ENCODE measurements at regions not wholly inside any gene's neighbourhood (a gene's known extent, or its start where the extent isn't known, plus 50 kb on each side); places are given as distances from the start of the nearest gene placed in this dataset.

GRCh38 chr3:25025236-25025635 lies 402.8 kb upstream of the RARB start:
- ChIA-PET POLR2A (no interaction called here), CTCF (interaction anchor here (1.0 to 4.1 kb wide), 2 partner anchors 10 to 569 kb away, joined by 5 to 91 read pairs; no protein-coding TSS in a partner anchor)
- no peak for TF ChIP-seq CTCF (IDR thresholded peaks at IDR 0.05; ENCODE audit: insufficient read depth, low read length, missing control alignments)
- no peak overlapping the region for H3K4me3 ChIP-seq (ENCODE audit: low read depth, low read length)
- DNase-seq (ENCODE audit: low read depth, low spot score), result no peak

- POLR2A ChIA-PET, result no interaction called here
- no peak for DNase-seq (ENCODE audit: low read depth, low spot score)
- no peak overlapping the region for H3K4me3 ChIP-seq (ENCODE audit: low read depth, low read length)
- TF ChIP-seq CTCF (IDR thresholded peaks at IDR 0.05; ENCODE audit: insufficient read depth, low read length, missing control alignments), result no peak
- CTCF ChIA-PET, result no interaction called here
Observed at GRCh38 chr3:25027650-25028049, 400.4 kb upstream of the RARB start.

- POLR2A ChIA-PET, result no interaction called here
- DNase-seq (ENCODE audit: low read depth, low spot score), result no peak
- CTCF ChIA-PET, result interaction anchor here (10.3 kb wide), 1 partner anchor 565 kb away, joined by 60 read pairs; no protein-coding TSS in a partner anchor
- H3K4me3 ChIP-seq (ENCODE audit: low read depth, low read length), result no peak overlapping the region
- no peak for TF ChIP-seq CTCF (IDR thresholded peaks at IDR 0.05; ENCODE audit: insufficient read depth, low read length, missing control alignments)
Observed at GRCh38 chr3:25029820-25030219, 398.2 kb upstream of the RARB start.

- H3K4me3 ChIP-seq (ENCODE audit: low read depth, low read length), result no peak overlapping the region
- DNase-seq (ENCODE audit: low read depth, low spot score), result no peak
- no peak for TF ChIP-seq CTCF (IDR thresholded peaks at IDR 0.05; ENCODE audit: insufficient read depth, low read length, missing control alignments)
- ChIA-PET POLR2A (no interaction called here), CTCF (interaction anchor here (1.2 to 10.7 kb wide), 7 partner anchors 9 to 562 kb away, joined by 3 to 91 read pairs (median 6); no protein-coding TSS in a partner anchor)
Observed at GRCh38 chr3:25032344-25032743, 395.7 kb upstream of the RARB start.

- DNase-seq (ENCODE audit: low read depth, low spot score), result no peak
- ChIA-PET CTCF (interaction anchor here (0.8 to 10.7 kb wide), 9 partner anchors 9 to 561 kb away, joined by 3 to 91 read pairs (median 4); no protein-coding TSS in a partner anchor), POLR2A (no interaction called here)
- peak; percentile 47 for TF ChIP-seq CTCF (IDR thresholded peaks at IDR 0.05; ENCODE audit: insufficient read depth, low read length, missing control alignments)
- H3K4me3 ChIP-seq (ENCODE audit: low read depth, low read length), result no peak overlapping the region
Observed at GRCh38 chr3:25033407-25034029, 394.5 kb upstream of the RARB start.

GRCh38 chr3:25035526-25035925 lies 392.5 kb upstream of the RARB start:
- H3K4me3 ChIP-seq (ENCODE audit: low read depth, low read length), result no peak overlapping the region
- DNase-seq (ENCODE audit: low read depth, low spot score), result peak; percentile 45
- CTCF ChIA-PET, result interaction anchor here (10.3 to 10.7 kb wide), 2 partner anchors 13 to 559 kb away, joined by 60 to 91 read pairs; no protein-coding TSS in a partner anchor
- no peak for TF ChIP-seq CTCF (IDR thresholded peaks at IDR 0.05; ENCODE audit: insufficient read depth, low read length, missing control alignments)
- POLR2A ChIA-PET, result interaction anchor here (0.9 kb wide), 1 partner anchor 392 kb away, joined by 3 read pairs; the partner anchor contains the start of gene RARB

Data from AG04449 (cell line).